Vagina (tissue), 2 donors: ENCODE measurements at regions not wholly inside any gene's neighbourhood (a gene's known extent, or its start where the extent isn't known, plus 50 kb on each side); places are given as distances from the start of the nearest gene placed in this dataset.
"Not testable (repeated sequence)": the region's sequence is repeated elsewhere in the genome, so short reads cannot be mapped to it uniquely, and the experiment has no call there.

Experiments used
- DNase-seq, 2 donors: peaks; one replicate each; pipeline ENCODE4 v3.0.0-alpha.2; 2017; ENCODE audit errors: extremely low spot score in 2 of 2
- H3K27ac ChIP-seq: fragments of 200-600 bp; sonication (generic); one replicate; pipeline ENCODE4 v1.5.1; 2019
- H3K27me3 ChIP-seq: fragments of 200-600 bp; sonication (generic); one replicate; pipeline ENCODE4 v1.5.1; 2019
- H3K36me3 ChIP-seq, 2 donors: fragments of 200-600 bp; sonication (generic); one replicate each; pipeline ENCODE4 v1.5.1; 2017 to 2019
- H3K4me1 ChIP-seq: fragments of 200-600 bp; sonication (generic); one replicate; pipeline ENCODE4 v1.5.1; 2019
- H3K4me3 ChIP-seq, 2 donors: fragments of 200-600 bp; sonication (generic); 1 replicate in 1 of 2; 2 replicates in 1 of 2; pipeline ENCODE4 v1.5.1; 2016 to 2019
- H3K9me3 ChIP-seq: fragments of 200-600 bp; sonication (generic); one replicate; pipeline ENCODE4 v1.5.1; 2019
- POLR2A ChIP-seq, 2 donors: fragments of 450-650 bp; IDR thresholded peaks; one replicate each; pipeline ENCODE4 v1.6.1; 2017; ENCODE audit warnings: antibody characterized with exemption in 2 of 2, mild to moderate bottlenecking in 2 of 2, moderate library complexity in 2 of 2
- POLR2AphosphoS5 ChIP-seq, 2 donors: sonication (generic); formaldehyde crosslinking; IDR thresholded peaks; one replicate each; pipeline ENCODE4 v1.9.0; 2017; ENCODE audit warnings: antibody characterized with exemption in 2 of 2, mild to moderate bottlenecking in 2 of 2, low read depth in 1 of 2; ENCODE audit not compliant: insufficient read depth in 1 of 2
- intact Hi-C: fragments of 100-400 bp; cut with DNase I; formaldehyde crosslinking; loops from one replicate; pipeline ENCODE4 v1.15.1; 2023
- TF ChIP-seq, protein P1 (sequence below), 3 experiments: fragments of 450-650 bp in 2 of 3; fragments of 200-600 bp in 1 of 3; sonication (generic) in 1 of 3; IDR thresholded peaks; one replicate each; pipeline ENCODE4 v1.5.1; 2017 to 2019; ENCODE audit warnings: antibody characterized with exemption in 3 of 3, mild to moderate bottlenecking in 2 of 3, moderate library complexity in 2 of 3

DNA sequence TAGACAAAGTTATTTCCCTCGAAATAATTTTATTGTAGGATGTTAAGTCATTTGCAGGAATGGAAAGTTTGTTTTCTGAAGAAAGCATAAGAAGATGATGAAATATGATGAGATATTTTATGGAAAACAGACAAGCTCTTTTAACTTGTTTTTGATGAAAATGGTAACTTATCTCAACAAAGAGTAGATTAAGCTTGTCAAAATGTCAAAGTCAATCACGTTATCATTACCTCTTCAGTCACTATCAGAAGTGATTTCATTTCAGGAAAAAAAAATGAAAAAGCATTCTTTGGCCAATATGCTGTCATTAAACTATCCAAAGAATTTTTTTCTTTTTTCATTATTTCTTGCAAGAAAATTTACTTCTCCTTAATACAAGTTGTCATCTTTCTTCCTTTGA, 221.0 kb upstream of the ANKRD50 start:
- no peak for DNase-seq
- intact Hi-C loops: no loop called here
- no peaks in the 10 kb centered on the region for H3K9me3 ChIP-seq
- peaks cover 18% of the 10 kb centered on the region for H3K4me1 ChIP-seq
- H3K36me3 ChIP-seq: no peaks in the 10 kb centered on the region
- H3K4me3 ChIP-seq: no peak overlapping the region
- TF ChIP-seq, protein P1, sequence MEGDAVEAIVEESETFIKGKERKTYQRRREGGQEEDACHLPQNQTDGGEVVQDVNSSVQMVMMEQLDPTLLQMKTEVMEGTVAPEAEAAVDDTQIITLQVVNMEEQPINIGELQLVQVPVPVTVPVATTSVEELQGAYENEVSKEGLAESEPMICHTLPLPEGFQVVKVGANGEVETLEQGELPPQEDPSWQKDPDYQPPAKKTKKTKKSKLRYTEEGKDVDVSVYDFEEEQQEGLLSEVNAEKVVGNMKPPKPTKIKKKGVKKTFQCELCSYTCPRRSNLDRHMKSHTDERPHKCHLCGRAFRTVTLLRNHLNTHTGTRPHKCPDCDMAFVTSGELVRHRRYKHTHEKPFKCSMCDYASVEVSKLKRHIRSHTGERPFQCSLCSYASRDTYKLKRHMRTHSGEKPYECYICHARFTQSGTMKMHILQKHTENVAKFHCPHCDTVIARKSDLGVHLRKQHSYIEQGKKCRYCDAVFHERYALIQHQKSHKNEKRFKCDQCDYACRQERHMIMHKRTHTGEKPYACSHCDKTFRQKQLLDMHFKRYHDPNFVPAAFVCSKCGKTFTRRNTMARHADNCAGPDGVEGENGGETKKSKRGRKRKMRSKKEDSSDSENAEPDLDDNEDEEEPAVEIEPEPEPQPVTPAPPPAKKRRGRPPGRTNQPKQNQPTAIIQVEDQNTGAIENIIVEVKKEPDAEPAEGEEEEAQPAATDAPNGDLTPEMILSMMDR (IDR thresholded peaks at IDR 0.05): no peak
- TF ChIP-seq POLR2AphosphoS5 (IDR thresholded peaks at IDR 0.05; ENCODE audit: insufficient read depth in 1 of 2, low read depth in 1 of 2) (no peak), POLR2A (IDR thresholded peaks at IDR 0.05) (no peak)
- H3K27me3 ChIP-seq: no peaks in the 10 kb centered on the region
- no peak overlapping the region for H3K27ac ChIP-seq

DNA sequence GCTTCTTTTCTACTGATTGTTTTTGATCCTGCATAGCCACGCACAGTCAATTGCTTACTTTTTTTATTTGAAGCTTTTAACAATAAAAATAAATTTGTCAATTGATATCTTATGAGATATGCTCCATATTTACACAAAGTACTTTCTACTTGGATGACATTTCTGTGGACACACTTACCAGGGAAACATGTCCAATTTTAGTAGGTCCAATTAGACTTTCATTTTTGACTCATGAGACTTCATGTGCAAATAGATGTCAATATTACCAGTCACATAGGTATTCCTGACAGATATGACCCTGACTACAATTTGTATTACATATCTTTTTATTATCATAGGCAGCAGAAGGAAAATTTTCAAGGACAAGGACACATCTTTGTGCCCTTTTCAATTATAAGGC, 219.9 kb upstream of the ANKRD50 start:
- Histone ChIP-seq H3K27me3 (no peaks in the 10 kb centered on the region), H3K9me3 (no peaks in the 10 kb centered on the region), H3K4me3 (no peak overlapping the region), H3K36me3 (no peaks in the 10 kb centered on the region), H3K4me1 (peaks cover 14% of the 10 kb centered on the region), H3K27ac (no peak overlapping the region)
- intact Hi-C loops: no loop called here
- no peak for TF ChIP-seq POLR2A (IDR thresholded peaks at IDR 0.05)
- TF ChIP-seq POLR2AphosphoS5 (IDR thresholded peaks at IDR 0.05; ENCODE audit: insufficient read depth in 1 of 2, low read depth in 1 of 2): no peak
- TF ChIP-seq, protein P1 (IDR thresholded peaks at IDR 0.05): no peak
- DNase-seq: no peak

GRCh38 chr4:124931050-124931449, 218.5 kb upstream of the ANKRD50 start:
- Histone ChIP-seq H3K27ac (no peak overlapping the region), H3K4me3 (no peak overlapping the region), H3K4me1 (peaks cover under 1% of the 10 kb centered on the region), H3K9me3 (no peaks in the 10 kb centered on the region), H3K36me3 (no peaks in the 10 kb centered on the region), H3K27me3 (no peaks in the 10 kb centered on the region)
- no peak for DNase-seq
- intact Hi-C loops: no loop called here
- no peak for TF ChIP-seq POLR2AphosphoS5 (IDR thresholded peaks at IDR 0.05; ENCODE audit: insufficient read depth in 1 of 2, low read depth in 1 of 2)
- TF ChIP-seq, protein P1 (IDR thresholded peaks at IDR 0.05): no peak
- no peak for TF ChIP-seq POLR2A (IDR thresholded peaks at IDR 0.05)

GRCh38 chr4:124922748-124923147, 210.2 kb upstream of the ANKRD50 start:
- H3K4me1 ChIP-seq, DNase-seq, H3K27ac ChIP-seq, intact Hi-C loops, H3K36me3 ChIP-seq, H3K27me3 ChIP-seq, H3K4me3 ChIP-seq, H3K9me3 ChIP-seq: not testable (repeated sequence)

- TF ChIP-seq POLR2AphosphoS5 (IDR thresholded peaks at IDR 0.05; ENCODE audit: insufficient read depth in 1 of 2, low read depth in 1 of 2) (no peak), POLR2A (IDR thresholded peaks at IDR 0.05) (no peak)
- TF ChIP-seq, protein P1 (IDR thresholded peaks at IDR 0.05): no peak
- Histone ChIP-seq H3K4me1 (no peaks in the 10 kb centered on the region), H3K36me3 (no peaks in the 10 kb centered on the region), H3K27me3 (no peaks in the 10 kb centered on the region), H3K27ac (no peak overlapping the region), H3K9me3 (no peaks in the 10 kb centered on the region), H3K4me3 (no peak overlapping the region)
- intact Hi-C loops: no loop called here
- no peak for DNase-seq
Measured at GRCh38 chr4:124918559-124919122, 206.1 kb upstream of the ANKRD50 start.
